ENCODE measurements at regions not wholly inside any gene's neighbourhood (a gene's known extent, or its start where the extent isn't known, plus 50 kb on each side); places are given as distances from the start of the nearest gene placed in this dataset.

DNA sequence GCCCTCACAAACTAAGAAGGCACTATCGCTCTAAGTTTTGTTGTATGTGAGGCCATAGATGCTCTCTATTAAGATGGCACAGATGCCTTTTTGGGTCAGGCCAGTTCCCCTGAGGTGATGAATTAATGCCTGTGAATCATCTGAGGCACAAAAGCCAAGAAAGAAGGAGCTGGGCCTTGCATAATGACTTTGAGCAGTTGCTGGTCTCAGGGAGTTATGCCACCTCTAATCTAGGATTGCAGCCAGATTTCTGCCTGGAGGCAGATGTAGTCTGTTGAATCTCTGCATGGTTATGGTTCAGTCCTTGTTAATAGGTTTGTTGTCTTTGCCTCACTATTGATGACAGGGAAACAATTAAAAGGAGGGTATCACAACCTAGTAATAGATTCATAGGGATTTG lies 168.1 kb upstream of the CHRM3 start:
- no peaks in the 10 kb centered on the region for H3K27me3 Mint-ChIP-seq
- H3K4me3 Mint-ChIP-seq, result no peak overlapping the region
- H3K36me3 Mint-ChIP-seq (ENCODE audit: low read depth), result no peaks in the 10 kb centered on the region
- H3K9me3 Mint-ChIP-seq, result peaks cover 7% of the 10 kb centered on the region
- H3K27ac Mint-ChIP-seq, result no peak overlapping the region
- ATAC-seq (replicated peaks), result no peak
- no peaks in the 10 kb centered on the region for H3K4me1 Mint-ChIP-seq

DNA sequence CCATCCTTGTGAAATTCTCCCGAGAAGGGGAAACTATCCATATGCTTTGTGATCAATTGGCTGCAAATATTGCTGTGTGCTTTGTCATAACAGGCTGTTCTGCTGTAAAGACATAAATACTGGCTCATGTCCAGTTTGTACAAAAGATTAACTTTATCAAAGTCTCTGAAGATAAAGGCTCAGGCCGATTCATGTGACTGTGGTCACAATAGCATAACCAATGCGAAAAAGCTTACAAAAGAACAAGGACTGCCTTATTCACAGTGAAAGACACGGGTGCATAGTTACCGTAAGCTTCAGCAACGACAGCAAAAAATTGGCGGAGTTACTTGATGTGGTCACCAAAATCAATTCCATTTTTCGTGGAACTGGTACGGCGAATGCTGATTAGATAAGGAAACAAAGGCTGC lies 173.6 kb upstream of the CHRM3 start:
- ATAC-seq (replicated peaks), result no peak
- no peak overlapping the region for H3K4me3 Mint-ChIP-seq
- H3K36me3 Mint-ChIP-seq (ENCODE audit: low read depth), result no peaks in the 10 kb centered on the region
- no peaks in the 10 kb centered on the region for H3K27me3 Mint-ChIP-seq
- H3K4me1 Mint-ChIP-seq, result no peaks in the 10 kb centered on the region
- no peaks in the 10 kb centered on the region for H3K9me3 Mint-ChIP-seq
- H3K27ac Mint-ChIP-seq, result no peak overlapping the region

DNA sequence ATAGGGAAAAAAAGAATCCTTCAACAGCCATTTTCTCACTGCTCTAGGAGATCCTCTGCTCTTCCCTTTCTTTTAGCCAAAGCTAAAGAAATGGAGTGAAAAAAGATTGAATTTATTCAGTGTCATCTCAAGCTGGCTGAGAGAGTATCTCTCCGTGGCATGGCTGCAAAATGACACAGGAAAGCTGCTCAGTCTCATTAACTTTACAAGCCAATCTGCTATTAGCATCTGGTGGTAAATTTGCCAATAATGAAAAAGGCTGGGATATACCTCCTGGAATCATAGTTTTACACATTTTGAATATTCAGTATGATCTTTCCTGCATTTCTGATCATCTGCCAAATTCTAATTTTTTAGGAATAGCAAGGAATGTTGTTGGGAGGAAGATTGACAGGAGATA lies 176.8 kb upstream of the CHRM3 start:
- no peak for ATAC-seq (replicated peaks)
- Mint-ChIP-seq H3K4me3 (no peak overlapping the region), H3K4me1 (no peaks in the 10 kb centered on the region), H3K27me3 (no peaks in the 10 kb centered on the region), H3K36me3 (ENCODE audit: low read depth) (no peaks in the 10 kb centered on the region), H3K9me3 (peaks cover 6% of the 10 kb centered on the region), H3K27ac (no peak overlapping the region)

DNA sequence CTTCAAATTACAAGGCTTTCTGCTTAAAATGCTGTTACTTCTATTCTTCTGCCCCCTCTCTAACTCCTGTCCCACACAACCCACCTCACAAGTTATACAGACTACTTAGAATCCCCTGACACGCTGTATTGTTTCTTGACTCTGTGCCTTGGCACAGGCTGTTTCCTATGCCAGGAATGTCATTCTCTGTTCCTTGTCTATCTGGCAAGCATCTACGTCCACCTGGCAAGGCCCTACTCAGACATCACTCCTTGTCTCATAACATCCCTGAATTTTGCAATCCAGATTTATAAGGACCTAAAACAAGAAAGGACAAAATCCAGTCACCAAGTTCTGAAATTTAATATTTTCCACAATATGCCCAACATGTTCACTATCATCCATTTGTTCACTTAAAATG lies 182.0 kb upstream of the CHRM3 start:
- no peak overlapping the region for H3K27ac Mint-ChIP-seq
- no peak for ATAC-seq (replicated peaks)
- H3K4me1 Mint-ChIP-seq, result no peaks in the 10 kb centered on the region
- H3K27me3 Mint-ChIP-seq, result no peaks in the 10 kb centered on the region
- H3K36me3 Mint-ChIP-seq (ENCODE audit: low read depth), result no peaks in the 10 kb centered on the region
- H3K9me3 Mint-ChIP-seq, result peaks cover 6% of the 10 kb centered on the region
- H3K4me3 Mint-ChIP-seq, result no peak overlapping the region

DNA sequence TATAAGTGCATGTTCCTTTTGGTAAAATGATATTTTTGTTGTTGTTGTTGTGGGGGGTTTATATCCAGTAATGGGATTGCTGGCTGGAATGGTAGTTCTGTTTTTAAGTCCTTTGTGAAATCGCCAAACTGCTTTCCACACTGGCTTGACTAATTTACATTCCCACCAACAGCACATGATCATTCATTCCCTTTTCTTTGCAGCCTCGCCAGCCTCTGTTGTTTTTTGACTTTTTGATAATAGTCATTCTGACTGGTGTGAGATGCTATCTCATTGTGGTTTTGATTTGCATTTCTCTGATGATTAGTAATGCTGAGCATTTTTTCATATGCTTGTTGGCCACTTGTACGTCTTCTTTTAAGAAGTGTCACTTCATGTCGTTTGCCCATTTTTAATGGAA lies 188.5 kb upstream of the CHRM3 start:
- H3K9me3 Mint-ChIP-seq, result no peaks in the 10 kb centered on the region

DNA sequence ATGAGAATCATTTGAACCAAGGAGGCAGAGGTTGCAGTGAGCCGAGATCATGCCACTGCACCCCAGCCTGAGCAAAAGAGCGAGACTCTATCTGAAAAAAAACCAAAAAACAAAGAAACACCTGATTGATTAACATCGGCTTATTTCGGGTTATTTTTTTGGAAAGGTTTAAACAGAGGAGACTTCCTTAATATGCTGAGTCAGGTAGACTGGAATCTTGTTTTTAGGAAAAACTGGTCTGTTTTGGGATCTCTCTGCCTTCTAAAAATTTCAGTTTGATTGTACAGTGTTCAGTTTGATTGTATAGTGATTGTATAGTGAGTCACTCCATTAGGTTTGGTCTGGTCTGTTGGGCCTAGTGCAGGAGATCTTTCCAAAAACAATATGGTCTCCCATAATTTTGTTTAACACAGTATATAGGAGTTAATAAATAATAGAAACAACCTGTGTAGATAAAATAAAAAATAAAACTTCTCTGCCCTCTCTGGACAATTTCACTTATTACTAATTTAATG lies 196.3 kb upstream of the CHRM3 start:
- Mint-ChIP-seq H3K9me3 (no peaks in the 10 kb centered on the region), H3K4me3 (no peak overlapping the region), H3K27me3 (no peaks in the 10 kb centered on the region), H3K27ac (no peak overlapping the region), H3K36me3 (ENCODE audit: low read depth) (no peaks in the 10 kb centered on the region), H3K4me1 (no peaks in the 10 kb centered on the region)
- ATAC-seq (replicated peaks), result no peak

More for the DNA sequence above, 188.5 kb upstream of the CHRM3 start:
- H3K27me3 Mint-ChIP-seq, result no peaks in the 10 kb centered on the region
- H3K4me1 Mint-ChIP-seq, result no peaks in the 10 kb centered on the region
- H3K4me3 Mint-ChIP-seq, result no peak overlapping the region
- H3K36me3 Mint-ChIP-seq (ENCODE audit: low read depth), result no peaks in the 10 kb centered on the region
- ATAC-seq (replicated peaks), result no peak
- H3K27ac Mint-ChIP-seq, result no peak overlapping the region

DNA sequence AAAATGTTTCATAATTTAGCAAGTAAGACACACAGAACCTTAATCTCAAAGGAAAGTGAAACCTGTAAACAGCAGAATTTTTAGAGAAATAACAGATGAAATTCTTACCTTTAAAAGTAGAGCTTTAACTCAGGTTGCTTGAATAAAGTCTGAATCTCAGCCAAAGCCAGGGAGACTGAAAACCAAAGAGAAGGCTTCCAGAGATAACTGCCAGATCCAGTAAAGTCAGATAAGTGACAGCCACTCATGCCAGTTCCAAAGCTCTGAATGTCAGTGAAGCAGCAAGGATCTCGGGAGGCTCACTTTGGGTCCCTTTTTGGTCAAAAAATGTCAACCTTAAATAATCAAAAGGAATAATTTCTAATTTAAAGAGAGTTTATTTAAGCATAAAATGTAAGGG lies 199.9 kb upstream of the CHRM3 start:
- ATAC-seq (replicated peaks), result no peak
- H3K4me3 Mint-ChIP-seq, result no peak overlapping the region
- no peaks in the 10 kb centered on the region for H3K27me3 Mint-ChIP-seq
- no peaks in the 10 kb centered on the region for H3K36me3 Mint-ChIP-seq (ENCODE audit: low read depth)
- H3K4me1 Mint-ChIP-seq, result no peaks in the 10 kb centered on the region
- H3K9me3 Mint-ChIP-seq, result no peaks in the 10 kb centered on the region
- H3K27ac Mint-ChIP-seq, result no peak overlapping the region

DNA sequence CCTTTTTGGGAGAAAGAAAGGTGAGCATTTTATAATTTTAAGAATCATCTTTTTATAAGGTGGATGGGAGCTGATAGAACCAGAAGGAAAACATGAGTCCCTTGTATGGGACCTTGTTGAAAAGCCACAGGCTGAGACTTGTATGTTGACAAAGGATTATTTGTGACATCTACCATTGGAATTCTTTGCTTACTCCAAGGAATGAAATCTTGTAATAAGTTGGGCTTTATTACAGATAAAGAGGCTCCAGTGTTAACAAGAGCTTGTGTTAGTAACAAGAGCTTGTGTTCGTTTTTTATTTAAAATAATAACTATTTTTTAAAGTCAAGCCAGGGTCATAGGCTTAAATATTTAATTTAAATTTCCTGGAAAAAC lies 201.1 kb upstream of the CHRM3 start:
- no peak for ATAC-seq (replicated peaks)
- Mint-ChIP-seq H3K9me3 (peaks cover 2% of the 10 kb centered on the region), H3K27me3 (no peaks in the 10 kb centered on the region), H3K27ac (no peak overlapping the region), H3K4me3 (no peak overlapping the region), H3K36me3 (ENCODE audit: low read depth) (no peaks in the 10 kb centered on the region), H3K4me1 (no peaks in the 10 kb centered on the region)

DNA sequence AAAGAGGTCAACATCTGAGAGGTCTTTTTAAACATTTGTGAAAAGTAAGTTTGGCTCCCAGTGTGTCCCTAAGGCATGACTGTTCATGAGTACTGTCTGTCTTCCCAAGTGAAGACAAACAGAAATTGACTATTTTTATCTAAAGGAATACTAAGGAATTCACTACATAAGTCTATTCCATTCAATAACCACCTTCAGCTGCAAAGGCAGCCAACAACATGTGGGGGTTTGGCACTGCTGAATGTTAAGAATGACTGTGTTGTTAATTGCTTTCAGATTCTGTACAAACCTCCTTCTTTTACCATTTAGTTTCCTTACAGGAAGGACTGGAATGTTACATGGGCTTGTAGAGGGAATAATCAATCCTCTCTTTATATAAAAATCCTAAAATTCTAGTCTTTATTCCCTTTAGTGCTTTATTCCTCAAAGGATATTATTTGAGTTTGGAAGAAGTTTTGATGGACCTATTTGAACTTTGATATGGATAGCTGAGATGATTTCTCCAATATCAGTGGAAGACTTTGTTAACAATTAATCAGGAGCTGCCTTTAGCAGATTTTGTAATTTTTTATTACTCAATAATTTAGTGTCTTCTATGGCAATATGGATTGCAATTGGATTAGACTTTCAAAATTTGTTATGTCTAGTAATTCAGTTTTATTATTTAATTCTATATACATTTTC lies 201.7 kb upstream of the CHRM3 start:
- H3K4me1 Mint-ChIP-seq, result no peaks in the 10 kb centered on the region
- no peak for ATAC-seq (replicated peaks)
- H3K36me3 Mint-ChIP-seq (ENCODE audit: low read depth), result no peaks in the 10 kb centered on the region
- H3K27me3 Mint-ChIP-seq, result no peaks in the 10 kb centered on the region
- H3K27ac Mint-ChIP-seq, result no peak overlapping the region
- H3K9me3 Mint-ChIP-seq, result peaks cover 4% of the 10 kb centered on the region
- no peak overlapping the region for H3K4me3 Mint-ChIP-seq

DNA sequence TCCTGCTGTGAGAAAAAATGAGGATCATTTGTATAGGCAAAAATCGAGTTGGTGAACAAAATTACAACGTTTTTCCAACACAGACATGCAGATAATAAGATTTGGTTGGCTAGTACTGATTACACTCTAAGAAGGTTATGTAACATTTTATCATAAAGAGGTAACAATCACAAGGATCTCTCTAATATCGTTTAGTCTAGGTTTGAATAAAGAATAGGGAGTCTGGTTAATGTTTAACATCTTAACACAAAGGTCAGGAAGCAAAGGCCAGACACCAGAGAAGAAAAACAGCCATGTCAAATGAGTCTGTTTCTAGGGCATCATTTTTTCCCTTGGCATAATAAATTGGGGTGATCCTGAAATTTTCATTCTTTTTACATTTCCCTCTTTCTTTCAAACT lies 207.4 kb upstream of the CHRM3 start:
- Mint-ChIP-seq H3K4me1 (no peaks in the 10 kb centered on the region), H3K4me3 (no peak overlapping the region), H3K36me3 (ENCODE audit: low read depth) (no peaks in the 10 kb centered on the region), H3K9me3 (peaks cover 10% of the 10 kb centered on the region), H3K27ac (no peak overlapping the region), H3K27me3 (no peaks in the 10 kb centered on the region)
- ATAC-seq (replicated peaks), result no peak

DNA sequence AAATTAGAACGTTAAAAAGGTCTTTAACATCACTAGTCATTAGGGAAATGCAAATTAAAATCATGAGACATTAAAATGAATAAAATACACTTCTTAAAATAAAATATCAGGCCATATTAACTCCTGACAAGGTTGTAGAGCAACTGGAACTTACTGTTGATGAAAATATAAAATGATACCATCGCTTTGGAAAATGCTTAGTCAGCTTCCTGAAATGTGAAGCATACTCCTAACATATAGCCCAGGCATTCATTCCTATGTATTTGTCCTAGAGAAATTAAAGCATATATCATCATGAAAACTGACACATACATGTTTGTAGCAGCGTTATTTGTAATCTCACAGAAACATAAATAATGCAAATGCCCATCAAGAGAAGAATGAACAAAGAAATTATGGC lies 211.5 kb upstream of the CHRM3 start:
- no peaks in the 10 kb centered on the region for H3K36me3 Mint-ChIP-seq (ENCODE audit: low read depth)
- no peak overlapping the region for H3K4me3 Mint-ChIP-seq

DNA sequence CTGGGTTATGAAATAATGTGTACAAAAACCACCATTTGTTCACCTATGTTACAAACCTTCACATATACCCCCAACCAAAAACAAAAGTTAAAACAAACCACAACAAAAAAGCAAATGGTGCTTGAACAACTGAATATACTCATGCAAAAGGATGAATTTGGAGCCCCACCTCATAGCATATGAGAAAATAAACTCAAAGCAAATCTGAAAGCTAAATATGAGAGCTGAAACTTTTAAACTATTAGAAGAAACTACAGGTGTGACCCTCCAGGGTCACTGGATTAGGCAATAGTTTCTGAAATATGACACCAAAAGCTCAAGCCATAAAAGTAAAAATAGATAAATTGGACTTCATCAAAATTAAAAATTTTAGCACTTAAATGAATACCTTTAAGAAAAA lies 215.5 kb upstream of the CHRM3 start:
- Mint-ChIP-seq H3K4me3 (no peak overlapping the region), H3K4me1 (no peaks in the 10 kb centered on the region), H3K27ac (no peak overlapping the region), H3K9me3 (peaks cover 9% of the 10 kb centered on the region), H3K36me3 (ENCODE audit: low read depth) (no peaks in the 10 kb centered on the region), H3K27me3 (no peaks in the 10 kb centered on the region)
- no peak for ATAC-seq (replicated peaks)

More for the DNA sequence above, 211.5 kb upstream of the CHRM3 start:
- ATAC-seq (replicated peaks), result no peak
- Mint-ChIP-seq H3K4me1 (no peaks in the 10 kb centered on the region), H3K27me3 (no peaks in the 10 kb centered on the region), H3K27ac (no peak overlapping the region), H3K9me3 (peaks cover 11% of the 10 kb centered on the region)

DNA sequence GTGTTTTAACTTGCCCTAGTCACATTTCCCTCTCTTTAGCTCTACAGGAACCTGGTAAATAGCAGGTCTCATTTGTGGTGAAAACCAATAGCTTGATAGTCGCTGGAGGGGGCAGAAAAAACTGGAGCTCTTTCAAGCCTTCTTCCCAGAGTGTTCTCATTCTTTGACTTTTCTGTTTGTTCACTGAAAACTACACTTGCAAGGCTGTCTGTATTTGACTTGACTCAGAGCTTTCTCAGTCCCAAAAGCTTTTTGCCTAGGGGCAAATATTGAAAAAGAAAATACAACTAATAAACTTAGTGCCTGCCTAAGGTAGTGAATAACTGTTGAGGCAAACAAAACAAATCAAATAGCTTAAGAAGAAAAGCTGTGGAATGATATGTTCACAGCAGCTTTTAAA lies 217.1 kb upstream of the CHRM3 start:
- Mint-ChIP-seq H3K36me3 (ENCODE audit: low read depth) (no peaks in the 10 kb centered on the region), H3K4me3 (no peak overlapping the region), H3K9me3 (peaks cover 9% of the 10 kb centered on the region), H3K27ac (no peak overlapping the region), H3K4me1 (no peaks in the 10 kb centered on the region), H3K27me3 (no peaks in the 10 kb centered on the region)
- no peak for ATAC-seq (replicated peaks)

DNA sequence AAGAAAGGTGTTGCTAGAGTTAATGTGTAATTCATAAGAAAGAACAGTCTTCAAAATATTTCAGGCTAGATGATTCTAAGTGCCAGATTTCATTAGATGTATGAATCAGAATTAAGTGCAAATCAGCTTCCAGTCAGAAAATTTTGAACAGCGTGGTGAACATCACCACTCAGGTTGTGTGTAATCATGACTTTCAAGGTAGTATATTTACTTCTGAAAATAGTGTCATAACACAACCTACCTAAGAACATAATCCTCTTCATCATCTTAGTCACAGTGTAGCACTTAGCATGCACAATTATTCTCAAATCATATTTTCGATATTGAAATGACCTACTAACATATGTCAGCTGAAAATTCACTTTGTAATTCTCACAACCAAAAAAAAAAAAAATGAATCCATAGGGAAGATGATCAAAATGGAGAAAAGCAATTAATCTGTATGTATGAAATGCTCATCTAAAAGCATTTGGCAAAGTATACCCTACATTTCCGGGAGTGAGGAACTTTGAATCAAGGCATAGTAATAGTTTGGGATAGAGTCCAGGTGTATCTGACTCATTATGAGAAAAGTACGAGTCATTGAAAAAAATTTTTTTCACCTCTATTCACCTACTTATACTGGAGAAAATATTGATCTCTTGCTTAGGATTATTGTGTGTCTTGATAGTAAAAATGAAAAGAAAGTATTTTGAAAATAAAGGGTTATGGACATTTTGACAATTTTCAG lies 221.8 kb upstream of the CHRM3 start:
- ATAC-seq (replicated peaks), result no peak
- Mint-ChIP-seq H3K27ac (no peak overlapping the region), H3K9me3 (peaks cover 4% of the 10 kb centered on the region), H3K36me3 (ENCODE audit: low read depth) (no peaks in the 10 kb centered on the region), H3K27me3 (no peaks in the 10 kb centered on the region), H3K4me1 (no peaks in the 10 kb centered on the region), H3K4me3 (no peak overlapping the region)

DNA sequence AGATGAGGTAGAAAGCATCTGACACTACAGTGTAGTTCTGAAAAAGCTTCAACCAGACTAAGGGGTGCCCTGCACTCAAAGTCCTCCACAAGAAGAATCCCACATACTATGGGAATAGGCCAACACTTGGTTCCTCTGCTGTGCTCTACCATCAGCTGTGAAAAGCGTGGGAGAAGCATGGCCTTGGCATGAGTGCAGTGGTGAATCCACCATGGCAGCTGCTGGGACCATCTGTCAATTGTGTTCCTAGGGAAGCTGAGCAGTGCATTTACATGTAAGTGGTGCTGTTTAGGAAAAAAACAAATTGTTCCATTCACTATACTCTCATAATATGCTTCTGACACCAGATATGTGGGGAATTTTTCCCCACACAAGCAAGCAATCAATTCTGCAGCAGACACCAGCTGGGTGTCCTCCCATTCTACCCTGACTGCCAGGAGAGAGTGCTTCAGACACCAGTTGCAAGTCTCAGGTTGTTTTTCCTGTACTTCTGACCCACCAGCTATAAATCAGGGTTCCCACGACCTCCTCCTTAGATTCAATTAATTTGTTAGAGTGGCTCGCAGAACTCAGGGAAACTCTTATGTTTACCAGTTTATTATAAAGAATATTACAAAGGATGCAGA lies 230.8 kb upstream of the CHRM3 start:
- Mint-ChIP-seq H3K9me3 (no peaks in the 10 kb centered on the region), H3K4me1 (no peaks in the 10 kb centered on the region), H3K36me3 (ENCODE audit: low read depth) (no peaks in the 10 kb centered on the region), H3K27ac (no peak overlapping the region), H3K4me3 (no peak overlapping the region), H3K27me3 (no peaks in the 10 kb centered on the region)
- ATAC-seq (replicated peaks), result no peak
